ENCODE measurements at regions not wholly inside any gene's neighbourhood (a gene's known extent, or its start where the extent isn't known, plus 50 kb on each side); places are given as distances from the start of the nearest gene placed in this dataset.

GRCh38 chr9:27990524-27990923, 417.2 kb upstream of the C9orf72 start:
- H3K27ac ChIP-seq (ENCODE audit: extremely low read length, insufficient read depth, low read length) = no peak overlapping the region
- in situ Hi-C loops (cut with HindIII; ENCODE audit: extremely low pct_ligation_motif_present, low pct_unique_long_range_greater_than_20kb) (no loop called here), intact Hi-C loops (cut with micrococcal nuclease; ENCODE audit: unreplicated experiment) (no loop called here)
- DNase-seq (ENCODE audit: low spot score) = no peak
- no peaks in the 10 kb centered on the region for H3K36me3 ChIP-seq (replicated peaks in 1 of 2; ENCODE audit: control insufficient read depth in 1 of 2, insufficient read depth in 2 of 2, low read length in 2 of 2)
- ATAC-seq = no peak
- no peaks in the 10 kb centered on the region for H3K79me2 ChIP-seq (ENCODE audit: insufficient read depth, low read length)
- FAIRE-seq = no peak
- no TSS peak for BruUV-seq (replicated peaks)
- no peak overlapping the region for H3K4me3 ChIP-seq (replicated peaks in 1 of 3; ENCODE audit: insufficient read depth in 1 of 3, low read depth in 2 of 3, low read length in 3 of 3)
- no peak for TF ChIP-seq CENPX (CRISPR knock-in tag; IDR thresholded peaks at IDR 0.05)
- no peak for TF ChIP-seq TBP (CRISPR knock-in tag; IDR thresholded peaks at IDR 0.05)
- no peak for TF ChIP-seq HINFP (CRISPR knock-in tag; IDR thresholded peaks at IDR 0.05; ENCODE audit: low read depth)
- no peak overlapping the region for H3K9ac ChIP-seq (ENCODE audit: insufficient read depth, low read depth, low read length)
- ChIA-PET CTCF (ENCODE audit: low intra/inter-chr PET ratio, low total read pairs) (no interaction called here), POLR2A (no interaction called here)
- no peak overlapping the region for H2AFZ ChIP-seq (ENCODE audit: low read length)
- H4K20me1 ChIP-seq (ENCODE audit: insufficient read depth, low read length) = no peaks in the 10 kb centered on the region
- no peaks in the 10 kb centered on the region for H3K4me1 ChIP-seq (ENCODE audit: insufficient read depth, low read length)
- WGBS (ENCODE audit: low lambda C conversion rate) = 2% methylated on average over 2 of the region's 2 CpGs
- no peaks in the 10 kb centered on the region for H3K9me3 ChIP-seq (ENCODE audit: low read length)
- no peak overlapping the region for H3K4me2 ChIP-seq (ENCODE audit: low read depth, low read length)
- H3K27me3 ChIP-seq (ENCODE audit: control insufficient read depth in 1 of 2, insufficient read depth in 2 of 2, low read length in 2 of 2) = no peaks in the 10 kb centered on the region; a peak in 1 of 5 replicates

DNA sequence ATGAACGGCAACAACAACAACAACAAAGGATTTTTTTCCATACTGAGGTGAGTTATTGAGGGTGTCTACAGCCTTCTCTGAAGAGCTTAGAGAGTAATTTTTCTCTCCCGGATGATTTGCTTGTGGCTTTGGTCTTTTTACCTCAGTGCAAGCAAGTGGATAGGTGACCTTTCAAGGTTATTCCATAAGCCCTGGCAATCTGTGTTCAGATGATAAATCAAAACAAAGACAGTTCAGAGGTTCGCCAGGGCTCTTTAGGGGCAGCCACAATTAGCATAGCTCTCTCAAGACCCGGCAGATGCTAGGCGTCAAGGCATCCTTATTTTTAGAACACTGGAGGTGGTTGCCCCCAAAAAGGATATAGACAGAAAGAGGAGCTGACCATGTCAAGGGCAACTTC, 417.9 kb upstream of the C9orf72 start:
- POLR2A ChIA-PET = no interaction called here
- H3K27me3 ChIP-seq (ENCODE audit: control insufficient read depth in 1 of 2, insufficient read depth in 2 of 2, low read length in 2 of 2) = no peaks in the 10 kb centered on the region; a peak in 1 of 5 replicates
- DNase-seq (ENCODE audit: low spot score) = no peak
- no peak for FAIRE-seq
- no peak overlapping the region for H2AFZ ChIP-seq (ENCODE audit: low read length)
- no TSS peak for BruUV-seq (replicated peaks)
- no peaks in the 10 kb centered on the region for H4K20me1 ChIP-seq (ENCODE audit: insufficient read depth, low read length)
- no peak for ATAC-seq
- H3K4me1 ChIP-seq (ENCODE audit: insufficient read depth, low read length) = no peaks in the 10 kb centered on the region
- no peak overlapping the region for H3K27ac ChIP-seq (ENCODE audit: extremely low read length, insufficient read depth, low read length)
- no peaks in the 10 kb centered on the region for H3K36me3 ChIP-seq (replicated peaks in 1 of 2; ENCODE audit: control insufficient read depth in 1 of 2, insufficient read depth in 2 of 2, low read length in 2 of 2)
- no peak overlapping the region for H3K4me2 ChIP-seq (ENCODE audit: low read depth, low read length)
- 22% methylated on average over 5 of the region's 5 CpGs for WGBS (ENCODE audit: low lambda C conversion rate)
- H3K9ac ChIP-seq (ENCODE audit: insufficient read depth, low read depth, low read length) = no peak overlapping the region
- intact Hi-C loops (cut with micrococcal nuclease; ENCODE audit: unreplicated experiment) = no loop called here
- CTCF ChIA-PET (ENCODE audit: low intra/inter-chr PET ratio, low total read pairs) = no interaction called here
- H3K9me3 ChIP-seq (ENCODE audit: low read length) = no peaks in the 10 kb centered on the region
- no peaks in the 10 kb centered on the region for H3K79me2 ChIP-seq (ENCODE audit: insufficient read depth, low read length)
- H3K4me3 ChIP-seq (replicated peaks in 1 of 3; ENCODE audit: insufficient read depth in 1 of 3, low read depth in 2 of 3, low read length in 3 of 3) = no peak overlapping the region
- in situ Hi-C loops (cut with HindIII; ENCODE audit: extremely low pct_ligation_motif_present, low pct_unique_long_range_greater_than_20kb) = no loop called here
- TF ChIP-seq MED1 (CRISPR knock-in tag; IDR thresholded peaks at IDR 0.05) (no peak), MEIS1 (CRISPR knock-in tag; IDR thresholded peaks at IDR 0.05; ENCODE audit: borderline replicate concordance) (no peak), HOXA9 (CRISPR knock-in tag; IDR thresholded peaks at IDR 0.05; ENCODE audit: borderline replicate concordance) (no peak), EED (CRISPR knock-in tag; IDR thresholded peaks at IDR 0.05) (no peak), ZNF558 (CRISPR knock-in tag; IDR thresholded peaks at IDR 0.05; ENCODE audit: borderline replicate concordance) (no peak), ESRRA (CRISPR knock-in tag; IDR thresholded peaks at IDR 0.05; ENCODE audit: low read depth) (no peak), ZNF382 (CRISPR knock-in tag; IDR thresholded peaks at IDR 0.05; ENCODE audit: borderline replicate concordance) (no peak)
- TF ChIP-seq, protein P1, sequence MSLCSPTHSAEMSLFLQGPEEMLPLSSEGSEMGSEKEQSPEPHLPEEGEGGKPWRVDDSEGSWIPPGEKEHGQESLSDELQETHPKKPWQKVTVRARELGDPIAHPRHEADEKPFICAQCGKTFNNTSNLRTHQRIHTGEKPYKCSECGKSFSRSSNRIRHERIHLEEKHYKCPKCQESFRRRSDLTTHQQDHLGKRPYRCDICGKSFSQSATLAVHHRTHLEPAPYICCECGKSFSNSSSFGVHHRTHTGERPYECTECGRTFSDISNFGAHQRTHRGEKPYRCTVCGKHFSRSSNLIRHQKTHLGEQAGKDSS (CRISPR knock-in tag; IDR thresholded peaks at IDR 0.05; ENCODE audit: borderline replicate concordance, low read depth) = no peak
- TF ChIP-seq, protein P2, sequence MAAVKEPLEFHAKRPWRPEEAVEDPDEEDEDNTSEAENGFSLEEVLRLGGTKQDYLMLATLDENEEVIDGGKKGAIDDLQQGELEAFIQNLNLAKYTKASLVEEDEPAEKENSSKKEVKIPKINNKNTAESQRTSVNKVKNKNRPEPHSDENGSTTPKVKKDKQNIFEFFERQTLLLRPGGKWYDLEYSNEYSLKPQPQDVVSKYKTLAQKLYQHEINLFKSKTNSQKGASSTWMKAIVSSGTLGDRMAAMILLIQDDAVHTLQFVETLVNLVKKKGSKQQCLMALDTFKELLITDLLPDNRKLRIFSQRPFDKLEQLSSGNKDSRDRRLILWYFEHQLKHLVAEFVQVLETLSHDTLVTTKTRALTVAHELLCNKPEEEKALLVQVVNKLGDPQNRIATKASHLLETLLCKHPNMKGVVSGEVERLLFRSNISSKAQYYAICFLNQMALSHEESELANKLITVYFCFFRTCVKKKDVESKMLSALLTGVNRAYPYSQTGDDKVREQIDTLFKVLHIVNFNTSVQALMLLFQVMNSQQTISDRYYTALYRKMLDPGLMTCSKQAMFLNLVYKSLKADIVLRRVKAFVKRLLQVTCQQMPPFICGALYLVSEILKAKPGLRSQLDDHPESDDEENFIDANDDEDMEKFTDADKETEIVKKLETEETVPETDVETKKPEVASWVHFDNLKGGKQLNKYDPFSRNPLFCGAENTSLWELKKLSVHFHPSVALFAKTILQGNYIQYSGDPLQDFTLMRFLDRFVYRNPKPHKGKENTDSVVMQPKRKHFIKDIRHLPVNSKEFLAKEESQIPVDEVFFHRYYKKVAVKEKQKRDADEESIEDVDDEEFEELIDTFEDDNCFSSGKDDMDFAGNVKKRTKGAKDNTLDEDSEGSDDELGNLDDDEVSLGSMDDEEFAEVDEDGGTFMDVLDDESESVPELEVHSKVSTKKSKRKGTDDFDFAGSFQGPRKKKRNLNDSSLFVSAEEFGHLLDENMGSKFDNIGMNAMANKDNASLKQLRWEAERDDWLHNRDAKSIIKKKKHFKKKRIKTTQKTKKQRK (IDR thresholded peaks at IDR 0.05; ENCODE audit: low read length) = no peak
- TF ChIP-seq, protein P3, sequence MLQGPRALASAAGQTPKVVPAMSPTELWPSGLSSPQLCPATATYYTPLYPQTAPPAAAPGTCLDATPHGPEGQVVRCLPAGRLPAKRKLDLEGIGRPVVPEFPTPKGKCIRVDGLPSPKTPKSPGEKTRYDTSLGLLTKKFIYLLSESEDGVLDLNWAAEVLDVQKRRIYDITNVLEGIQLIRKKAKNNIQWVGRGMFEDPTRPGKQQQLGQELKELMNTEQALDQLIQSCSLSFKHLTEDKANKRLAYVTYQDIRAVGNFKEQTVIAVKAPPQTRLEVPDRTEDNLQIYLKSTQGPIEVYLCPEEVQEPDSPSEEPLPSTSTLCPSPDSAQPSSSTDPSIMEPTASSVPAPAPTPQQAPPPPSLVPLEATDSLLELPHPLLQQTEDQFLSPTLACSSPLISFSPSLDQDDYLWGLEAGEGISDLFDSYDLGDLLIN (CRISPR knock-in tag; IDR thresholded peaks at IDR 0.05; ENCODE audit: borderline replicate concordance) = no peak
